H1 (cell line): ENCODE measurements at regions not wholly inside any gene's neighbourhood (a gene's known extent, or its start where the extent isn't known, plus 50 kb on each side); places are given as distances from the start of the nearest gene placed in this dataset.

Experiments used
- CREB1 ChIP-seq: IDR thresholded peaks from 2 replicates; pipeline ENCODE4 v1.6.1; 2012; ENCODE audit warnings: inconsistent platforms
- KDM4A ChIP-seq: IDR thresholded peaks from one replicate; pipeline ENCODE4 v1.7.1; 2012; ENCODE audit warnings: low read depth, mild to moderate bottlenecking, moderate library complexity, low read length, inconsistent platforms; ENCODE audit not compliant: severe bottlenecking
- SUZ12 ChIP-seq: fragments of 200-600 bp; sonication (generic); IDR thresholded peaks from 2 replicates; pipeline ENCODE4 v1.6.1; 2012; ENCODE audit warnings: mild to moderate bottlenecking, inconsistent platforms, low read length, moderate library complexity, mixed read lengths

GRCh38 chr10:128869101-128869749 is 597.8 kb upstream of the MGMT start (continued):
- TF ChIP-seq SUZ12 = no peak
- no peak for TF ChIP-seq CREB1
- no peak for TF ChIP-seq KDM4A
